Activated naive CD8-positive, alpha-beta T cell treated with anti-CD3 and anti-CD28 coated beads, Interleukin-2, amount 10 ng/mL, durations not matched to agents 7 days and 5 days (primary cell): ENCODE measurements at regions not wholly inside any gene's neighbourhood (a gene's known extent, or its start where the extent isn't known, plus 50 kb on each side); places are given as distances from the start of the nearest gene placed in this dataset.
"Not testable (repeated sequence)": the region's sequence is repeated elsewhere in the genome, so short reads cannot be mapped to it uniquely, and the experiment has no call there.

Source experiments
- ATAC-seq: fragments of 150-1000 bp; cut with Tn5 transposase; one replicate; pipeline ENCODE4 v1.10.0; 2021; ENCODE audit warnings: low read depth, moderate library complexity
- POLR2A ChIA-PET: fragments of 350-600 bp; sonication (Branson Sonifier 250); formaldehyde crosslinking; loops from one replicate; lab custom pipeline; 2021; ENCODE audit warnings: antibody characterized with exemption; lab: Charles Lee
- DNase-seq: peaks from one replicate; pipeline ENCODE4 v3.0.0; 2021
- H3K27ac Mint-ChIP-seq: one replicate; pipeline ENCODE4 v1.8.0; 2022; ENCODE audit warnings: mild to moderate bottlenecking, mixed read lengths
- H3K27me3 Mint-ChIP-seq: one replicate; pipeline ENCODE4 v1.8.0; 2022; ENCODE audit warnings: mild to moderate bottlenecking, moderate library complexity, mixed read lengths
- H3K36me3 Mint-ChIP-seq: one replicate; pipeline ENCODE4 v1.8.0; 2021; ENCODE audit warnings: mild to moderate bottlenecking, mixed read lengths
- H3K4me1 Mint-ChIP-seq: one replicate; pipeline ENCODE4 v1.8.0; 2021; ENCODE audit warnings: mixed read lengths
- H3K4me3 Mint-ChIP-seq: one replicate; pipeline ENCODE4 v1.8.0; 2022; ENCODE audit warnings: mild to moderate bottlenecking, moderate library complexity, mixed read lengths
- H3K9me3 Mint-ChIP-seq: one replicate; pipeline ENCODE4 v1.8.0; 2021; ENCODE audit warnings: mixed read lengths

DNA sequence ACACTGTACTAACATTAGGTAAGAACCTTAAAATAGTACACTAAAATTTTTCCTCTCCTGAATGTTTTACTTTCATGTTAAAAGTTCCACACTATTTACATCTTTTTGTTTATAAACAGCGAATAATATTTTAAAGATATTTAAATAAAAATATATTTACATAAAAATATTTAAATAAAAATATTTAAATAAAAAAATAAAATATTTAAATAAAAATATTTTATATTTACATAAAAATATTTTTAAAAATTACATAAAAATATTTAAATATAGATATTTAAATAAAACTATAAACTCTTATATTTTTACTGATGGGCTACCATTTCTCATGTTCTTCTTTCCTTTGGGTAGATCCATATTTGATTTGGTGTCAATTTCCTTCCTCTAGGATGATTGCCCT, 619.0 kb downstream of the ANKRD7 start:
- Mint-ChIP-seq H3K4me1 (no peaks in the 10 kb centered on the region), H3K9me3 (peaks cover 3% of the 10 kb centered on the region), H3K36me3 (no peaks in the 10 kb centered on the region), H3K27me3 (no peaks in the 10 kb centered on the region), H3K4me3 (no peak overlapping the region), H3K27ac (no peak overlapping the region)
- ATAC-seq (no peak), DNase-seq (no peak)
- POLR2A ChIA-PET: no interaction called here

GRCh38 chr7:118844748-118845147, 620.2 kb downstream of the ANKRD7 start:
- ATAC-seq: no peak
- no peak overlapping the region for H3K27ac Mint-ChIP-seq

GRCh38 chr7:118845791-118846190, 621.3 kb downstream of the ANKRD7 start:
- no peaks in the 10 kb centered on the region for H3K4me1 Mint-ChIP-seq
- no peak overlapping the region for H3K27ac Mint-ChIP-seq
- POLR2A ChIA-PET: no interaction called here
- H3K4me3 Mint-ChIP-seq: no peak overlapping the region
- no peaks in the 10 kb centered on the region for H3K36me3 Mint-ChIP-seq
- no peaks in the 10 kb centered on the region for H3K9me3 Mint-ChIP-seq
- DNase-seq (no peak), ATAC-seq (no peak)
- no peaks in the 10 kb centered on the region for H3K27me3 Mint-ChIP-seq

More at GRCh38 chr7:118844748-118845147, 620.2 kb downstream of the ANKRD7 start:
- no peaks in the 10 kb centered on the region for H3K4me1 Mint-ChIP-seq
- H3K36me3 Mint-ChIP-seq: no peaks in the 10 kb centered on the region
- POLR2A ChIA-PET: no interaction called here
- no peak overlapping the region for H3K4me3 Mint-ChIP-seq
- H3K9me3 Mint-ChIP-seq: no peaks in the 10 kb centered on the region
- DNase-seq: no peak
- H3K27me3 Mint-ChIP-seq: no peaks in the 10 kb centered on the region

DNA sequence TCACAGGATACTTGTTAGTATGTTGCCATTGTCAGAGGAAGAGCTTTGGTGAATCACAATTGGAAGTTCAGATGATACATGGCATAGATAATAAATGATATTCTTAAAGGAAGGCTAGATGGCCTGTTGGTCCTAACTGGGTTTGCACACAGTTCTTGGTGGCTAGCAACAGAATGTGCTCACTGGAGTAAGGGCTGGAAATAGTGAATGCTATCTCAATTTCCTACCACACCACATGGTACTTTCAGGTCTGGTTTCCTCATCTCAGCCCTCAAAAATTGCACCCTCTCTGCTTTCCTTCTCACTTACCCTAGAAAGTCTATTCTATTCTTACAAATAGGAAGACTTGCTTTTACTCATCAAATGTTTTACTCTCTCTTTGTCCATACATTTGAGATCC, 622.5 kb downstream of the ANKRD7 start:
- no peaks in the 10 kb centered on the region for H3K27me3 Mint-ChIP-seq
- no peaks in the 10 kb centered on the region for H3K4me1 Mint-ChIP-seq
- no peak for ATAC-seq
- POLR2A ChIA-PET: no interaction called here
- DNase-seq: no peak
- H3K36me3 Mint-ChIP-seq: no peaks in the 10 kb centered on the region
- H3K9me3 Mint-ChIP-seq: no peaks in the 10 kb centered on the region
- H3K4me3 Mint-ChIP-seq: no peak overlapping the region
- no peak overlapping the region for H3K27ac Mint-ChIP-seq

DNA sequence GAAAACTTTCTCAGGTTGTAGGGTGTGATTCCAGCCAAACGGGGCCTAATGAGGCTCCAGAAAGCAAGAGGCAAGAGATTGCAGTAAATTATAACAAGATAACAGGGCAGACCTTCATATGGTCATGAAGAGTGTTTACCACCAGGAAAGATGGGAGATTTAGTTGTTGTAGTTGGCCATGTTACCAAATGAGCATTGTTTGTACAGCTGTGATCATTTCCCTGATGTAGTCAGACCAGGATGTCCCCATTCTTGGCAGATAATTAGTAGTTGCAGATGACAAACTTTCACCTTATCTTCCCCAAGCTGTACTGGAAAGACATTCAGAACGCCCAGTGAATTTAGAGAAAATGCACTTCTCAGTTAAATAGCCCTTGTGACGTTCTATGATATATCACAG, 630.8 kb downstream of the ANKRD7 start:
- H3K27ac Mint-ChIP-seq: no peak overlapping the region
- H3K4me1 Mint-ChIP-seq: no peaks in the 10 kb centered on the region
- no peak for ATAC-seq
- H3K4me3 Mint-ChIP-seq: no peak overlapping the region
- no peak for DNase-seq
- no peaks in the 10 kb centered on the region for H3K36me3 Mint-ChIP-seq
- H3K27me3 Mint-ChIP-seq: no peaks in the 10 kb centered on the region
- peaks cover 2% of the 10 kb centered on the region for H3K9me3 Mint-ChIP-seq
- POLR2A ChIA-PET: no interaction called here

GRCh38 chr7:118858651-118859149, 634.2 kb downstream of the ANKRD7 start:
- ATAC-seq (no peak), DNase-seq (no peak)
- Mint-ChIP-seq H3K27ac (no peak overlapping the region), H3K4me3 (no peak overlapping the region), H3K4me1 (no peaks in the 10 kb centered on the region), H3K27me3 (no peaks in the 10 kb centered on the region), H3K36me3 (no peaks in the 10 kb centered on the region), H3K9me3 (peaks cover 2% of the 10 kb centered on the region)
- POLR2A ChIA-PET: no interaction called here

DNA sequence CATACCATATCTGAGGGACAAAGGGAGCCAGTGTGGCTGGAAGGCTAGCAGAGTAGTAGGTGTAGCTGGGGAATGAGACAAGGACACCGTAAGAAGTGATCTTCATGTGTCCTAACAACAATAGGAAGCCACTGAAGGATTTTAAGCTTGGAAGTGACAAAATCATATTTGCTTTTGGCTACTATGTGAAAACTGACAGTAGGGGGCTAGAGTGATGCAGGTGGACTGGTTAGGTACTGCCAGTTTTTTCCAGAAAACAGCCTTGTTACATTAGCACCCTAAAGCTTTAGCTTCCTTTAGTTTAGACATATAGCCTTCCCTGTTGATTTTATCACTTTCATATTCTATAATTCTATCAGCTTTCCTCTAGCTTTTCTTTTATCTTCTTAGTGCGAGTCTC, 637.1 kb downstream of the ANKRD7 start:
- Mint-ChIP-seq H3K4me1 (no peaks in the 10 kb centered on the region), H3K27me3 (no peaks in the 10 kb centered on the region), H3K27ac (no peak overlapping the region), H3K9me3 (peaks cover 2% of the 10 kb centered on the region), H3K36me3 (no peaks in the 10 kb centered on the region), H3K4me3 (no peak overlapping the region)
- no peak for ATAC-seq
- POLR2A ChIA-PET: no interaction called here
- no peak for DNase-seq

DNA sequence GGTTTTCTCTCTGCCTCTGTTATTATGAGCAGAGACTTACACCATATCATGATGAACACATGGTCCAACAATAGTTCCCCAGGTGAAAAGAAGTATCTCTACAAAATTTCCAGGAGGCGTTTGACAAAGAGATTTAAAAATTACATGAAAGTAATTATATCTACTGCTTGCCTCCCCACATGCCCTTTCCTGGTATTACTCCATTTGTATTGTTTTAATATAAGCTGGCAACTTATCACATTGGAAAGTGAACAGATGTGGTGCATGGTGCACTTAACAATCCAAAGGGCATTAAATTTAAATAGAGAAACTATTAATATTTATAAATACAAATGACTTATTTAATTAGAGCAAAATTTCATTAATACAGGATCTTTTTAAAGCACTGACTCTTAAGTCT, 638.2 kb downstream of the ANKRD7 start:
- Mint-ChIP-seq H3K9me3 (no peaks in the 10 kb centered on the region), H3K4me1 (no peaks in the 10 kb centered on the region), H3K27me3 (no peaks in the 10 kb centered on the region), H3K4me3 (no peak overlapping the region), H3K27ac (no peak overlapping the region), H3K36me3 (no peaks in the 10 kb centered on the region)
- DNase-seq: no peak
- POLR2A ChIA-PET: no interaction called here
- ATAC-seq: no peak

DNA sequence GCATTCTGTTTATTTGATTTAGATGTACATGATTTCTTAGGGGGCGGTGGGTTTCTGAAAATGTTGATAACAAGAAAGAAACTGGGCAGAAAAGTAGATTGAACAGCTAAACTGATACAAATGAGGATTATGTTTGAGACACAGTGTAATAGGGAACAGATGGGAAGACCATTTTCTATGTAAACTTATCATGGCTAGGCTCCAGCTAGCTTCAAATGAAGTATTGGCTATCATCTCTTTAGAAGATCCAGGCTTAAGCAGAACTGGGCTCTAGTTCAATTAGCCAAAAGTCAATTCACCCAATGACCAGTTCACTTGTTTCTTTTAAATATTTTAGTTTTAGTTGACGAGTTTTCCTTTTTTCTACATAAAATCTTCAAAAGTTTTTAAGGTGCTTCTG, 639.5 kb downstream of the ANKRD7 start:
- no peak overlapping the region for H3K4me3 Mint-ChIP-seq
- POLR2A ChIA-PET: no interaction called here
- ATAC-seq (no peak), DNase-seq (no peak)
- H3K9me3 Mint-ChIP-seq: no peaks in the 10 kb centered on the region
- H3K27ac Mint-ChIP-seq: no peak overlapping the region
- no peaks in the 10 kb centered on the region for H3K27me3 Mint-ChIP-seq
- H3K36me3 Mint-ChIP-seq: no peaks in the 10 kb centered on the region
- H3K4me1 Mint-ChIP-seq: no peaks in the 10 kb centered on the region

DNA sequence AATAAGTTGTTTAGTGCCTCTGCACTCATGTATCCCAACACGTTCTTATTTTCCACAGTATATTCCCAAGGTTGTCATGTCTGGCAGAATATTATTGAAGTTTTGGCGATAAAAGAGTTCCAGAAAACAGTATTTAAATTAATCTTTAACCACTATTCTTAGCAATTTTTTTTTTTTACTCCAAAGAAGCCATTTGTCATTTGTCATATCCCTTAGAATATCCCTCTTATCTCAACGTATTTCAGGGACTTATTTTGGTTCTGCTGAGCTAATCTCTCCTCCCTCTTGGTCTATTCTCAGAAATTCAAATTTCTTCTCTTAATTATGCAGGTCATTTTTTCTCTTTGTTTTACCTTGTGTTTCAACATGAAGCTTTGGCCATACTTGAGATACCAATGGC, 643.4 kb downstream of the ANKRD7 start:
- no peak for ATAC-seq
- DNase-seq: no peak
- no peaks in the 10 kb centered on the region for H3K27me3 Mint-ChIP-seq
- H3K4me3 Mint-ChIP-seq: no peak overlapping the region
- H3K36me3 Mint-ChIP-seq: no peaks in the 10 kb centered on the region
- POLR2A ChIA-PET: no interaction called here
- no peaks in the 10 kb centered on the region for H3K4me1 Mint-ChIP-seq
- no peak overlapping the region for H3K27ac Mint-ChIP-seq
- no peaks in the 10 kb centered on the region for H3K9me3 Mint-ChIP-seq

DNA sequence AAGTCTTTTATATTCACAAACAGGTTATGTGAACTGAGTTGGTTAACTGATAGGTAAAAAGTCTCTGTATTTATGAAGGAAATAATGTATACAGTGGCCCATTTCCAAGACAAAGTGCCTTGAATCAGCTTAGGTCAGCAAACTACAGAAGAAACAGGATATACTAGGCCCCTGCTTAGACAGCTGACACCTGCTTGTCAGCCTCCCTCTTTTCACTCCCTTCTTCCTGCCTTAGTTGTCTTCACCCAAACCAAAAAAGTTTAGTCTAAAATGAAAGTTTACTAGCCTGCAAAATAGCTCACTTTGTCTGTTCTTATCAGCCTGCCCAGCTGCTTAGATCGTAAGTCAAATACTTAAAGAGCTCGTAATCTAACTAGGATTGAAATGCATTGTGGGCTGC, 644.6 kb downstream of the ANKRD7 start:
- not testable (repeated sequence) for H3K27ac Mint-ChIP-seq

DNA sequence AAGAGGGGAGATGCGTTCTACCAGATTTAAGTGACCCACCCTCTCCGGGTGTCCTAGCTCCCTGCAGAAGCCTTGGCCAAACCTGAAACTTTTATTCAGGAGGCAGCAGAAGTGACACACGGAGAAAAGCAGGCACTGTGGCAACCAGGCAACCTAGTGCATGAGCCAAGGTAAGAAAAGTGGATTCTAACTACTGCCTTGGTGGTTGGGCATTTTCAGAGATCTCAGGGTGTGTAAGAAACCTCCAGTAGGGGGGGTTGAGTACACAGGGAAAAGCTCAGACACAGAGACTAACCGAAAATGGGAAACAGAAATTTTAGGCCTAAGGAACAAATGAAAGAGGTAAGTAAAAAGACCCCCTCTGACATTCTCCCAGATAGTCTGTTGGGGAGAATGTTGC, 645.7 kb downstream of the ANKRD7 start:
- no peak for DNase-seq
- H3K27me3 Mint-ChIP-seq: no peaks in the 10 kb centered on the region
- no peak overlapping the region for H3K27ac Mint-ChIP-seq
- no peaks in the 10 kb centered on the region for H3K4me1 Mint-ChIP-seq
- ATAC-seq: no peak
- no peak overlapping the region for H3K4me3 Mint-ChIP-seq
- POLR2A ChIA-PET: no interaction called here
- H3K36me3 Mint-ChIP-seq: no peaks in the 10 kb centered on the region
- no peaks in the 10 kb centered on the region for H3K9me3 Mint-ChIP-seq

More for the DNA sequence above, 644.6 kb downstream of the ANKRD7 start:
- DNase-seq, ATAC-seq, H3K4me3 Mint-ChIP-seq, POLR2A ChIA-PET, H3K9me3 Mint-ChIP-seq, H3K27me3 Mint-ChIP-seq, H3K4me1 Mint-ChIP-seq, H3K36me3 Mint-ChIP-seq: not testable (repeated sequence)

GRCh38 chr7:118872568-118872967, 648.1 kb downstream of the ANKRD7 start:
- Mint-ChIP-seq H3K36me3 (no peaks in the 10 kb centered on the region), H3K4me3 (no peak overlapping the region), H3K27me3 (no peaks in the 10 kb centered on the region), H3K4me1 (no peaks in the 10 kb centered on the region), H3K9me3 (no peaks in the 10 kb centered on the region), H3K27ac (no peak overlapping the region)
- DNase-seq (no peak), ATAC-seq (no peak)
- POLR2A ChIA-PET: no interaction called here

DNA sequence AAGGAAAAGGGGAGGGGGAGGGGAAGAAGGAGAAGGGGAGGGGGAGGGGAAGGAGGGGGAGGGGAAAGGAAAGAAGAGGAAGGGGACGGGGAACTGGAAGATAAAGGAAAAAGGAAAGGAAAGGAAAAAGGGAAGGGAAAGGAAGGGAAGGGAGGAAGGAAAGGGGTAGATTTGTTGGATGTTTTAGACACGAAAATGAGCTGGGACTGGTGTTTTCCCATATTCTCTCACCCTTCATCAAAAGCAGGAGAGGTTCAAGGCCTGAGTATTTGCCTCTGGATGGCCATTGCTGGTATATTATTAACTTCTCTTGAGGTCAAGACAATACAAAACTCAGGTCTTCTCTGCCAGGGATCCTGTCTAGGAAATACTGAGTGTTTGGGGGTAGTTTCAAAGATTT, 652.7 kb downstream of the ANKRD7 start:
- POLR2A ChIA-PET: no interaction called here
- ATAC-seq (no peak), DNase-seq (no peak)
- no peaks in the 10 kb centered on the region for H3K27me3 Mint-ChIP-seq
- no peaks in the 10 kb centered on the region for H3K9me3 Mint-ChIP-seq
- no peak overlapping the region for H3K4me3 Mint-ChIP-seq
- no peaks in the 10 kb centered on the region for H3K4me1 Mint-ChIP-seq
- H3K27ac Mint-ChIP-seq: no peak overlapping the region
- no peaks in the 10 kb centered on the region for H3K36me3 Mint-ChIP-seq

GRCh38 chr7:118878336-118878735, 653.8 kb downstream of the ANKRD7 start:
- no peak for ATAC-seq
- POLR2A ChIA-PET: no interaction called here
- H3K27ac Mint-ChIP-seq: no peak overlapping the region
- DNase-seq: no peak
- H3K27me3 Mint-ChIP-seq: no peaks in the 10 kb centered on the region
- no peak overlapping the region for H3K4me3 Mint-ChIP-seq
- H3K4me1 Mint-ChIP-seq: no peaks in the 10 kb centered on the region
- H3K9me3 Mint-ChIP-seq: no peaks in the 10 kb centered on the region
- no peaks in the 10 kb centered on the region for H3K36me3 Mint-ChIP-seq
